RKO (cell line): ENCODE measurements at regions not wholly inside any gene's neighbourhood (a gene's known extent, or its start where the extent isn't known, plus 50 kb on each side); places are given as distances from the start of the nearest gene placed in this dataset.
"Not testable (repeated sequence)": the region's sequence is repeated elsewhere in the genome, so short reads cannot be mapped to it uniquely, and the experiment has no call there.

Experiments used
- DNase-seq: peaks from one replicate; pipeline ENCODE4 v3.0.0-alpha.2; 2016; ENCODE audit warnings: low spot score

DNA sequence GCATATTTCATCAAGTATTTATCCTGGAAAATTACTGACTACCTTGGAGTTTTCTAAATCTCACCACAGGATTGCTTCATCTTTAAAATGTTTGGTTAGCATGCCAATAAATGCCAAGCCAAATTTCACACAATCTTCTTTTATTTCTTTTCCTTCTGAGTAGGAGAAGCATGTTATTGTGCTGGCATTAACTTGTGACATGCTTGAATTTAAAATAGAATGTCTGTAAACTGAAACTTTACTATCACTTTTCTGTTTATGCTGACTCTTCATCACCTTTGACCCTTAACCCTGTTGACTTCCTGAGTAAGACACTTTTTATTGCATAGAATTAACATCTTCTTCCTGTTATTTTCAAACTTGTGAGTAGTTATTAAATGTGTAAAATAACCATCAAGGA, 56.2 kb upstream of the LRRTM4 start:
- DNase-seq = no peak

GRCh38 chr2:77579076-77579769, 57.0 kb upstream of the LRRTM4 start:
- no peak for DNase-seq

GRCh38 chr2:77588438-77588837, 66.3 kb upstream of the LRRTM4 start:
- DNase-seq = no peak

GRCh38 chr2:77590298-77590917, 68.2 kb upstream of the LRRTM4 start:
- no peak for DNase-seq

DNA sequence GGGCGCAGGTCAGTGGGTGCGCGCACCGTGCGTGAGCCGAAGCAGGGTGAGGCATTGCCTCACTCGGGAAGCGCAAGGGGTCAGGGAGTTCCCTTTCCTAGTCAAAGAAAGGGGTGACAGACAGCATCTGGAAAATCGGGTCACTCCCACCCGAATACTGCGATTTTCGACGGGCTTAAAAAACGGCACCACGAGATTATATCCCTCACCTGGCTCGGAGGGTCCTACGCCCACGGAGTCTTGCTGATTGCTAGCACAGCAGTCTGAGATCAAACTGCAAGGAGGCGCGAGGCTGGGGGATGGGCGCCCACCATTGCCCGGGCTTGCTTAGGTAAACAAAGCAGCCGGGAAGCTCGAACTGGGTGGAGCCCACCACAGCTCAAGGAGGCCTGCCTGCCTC, 70.8 kb upstream of the LRRTM4 start:
- not testable (repeated sequence) for DNase-seq

DNA sequence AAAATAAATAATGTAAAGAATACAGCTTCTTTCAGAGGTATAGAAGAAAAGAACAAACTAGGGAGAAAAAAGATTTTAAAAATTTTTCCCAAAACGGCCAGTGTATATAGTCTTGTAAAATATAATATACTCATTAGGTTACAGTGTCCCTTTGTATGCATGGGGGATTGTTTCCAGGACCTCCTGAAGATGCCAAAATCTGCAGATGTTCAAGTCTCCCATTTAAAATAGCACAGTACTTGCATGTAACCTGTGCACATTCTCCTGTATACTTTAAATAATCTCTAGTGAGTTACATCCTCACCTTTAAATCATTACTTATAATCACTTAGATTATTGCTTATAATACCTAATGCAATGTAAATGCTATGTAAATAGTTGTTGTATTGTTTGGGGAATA, 80.6 kb upstream of the LRRTM4 start:
- no peak for DNase-seq

DNA sequence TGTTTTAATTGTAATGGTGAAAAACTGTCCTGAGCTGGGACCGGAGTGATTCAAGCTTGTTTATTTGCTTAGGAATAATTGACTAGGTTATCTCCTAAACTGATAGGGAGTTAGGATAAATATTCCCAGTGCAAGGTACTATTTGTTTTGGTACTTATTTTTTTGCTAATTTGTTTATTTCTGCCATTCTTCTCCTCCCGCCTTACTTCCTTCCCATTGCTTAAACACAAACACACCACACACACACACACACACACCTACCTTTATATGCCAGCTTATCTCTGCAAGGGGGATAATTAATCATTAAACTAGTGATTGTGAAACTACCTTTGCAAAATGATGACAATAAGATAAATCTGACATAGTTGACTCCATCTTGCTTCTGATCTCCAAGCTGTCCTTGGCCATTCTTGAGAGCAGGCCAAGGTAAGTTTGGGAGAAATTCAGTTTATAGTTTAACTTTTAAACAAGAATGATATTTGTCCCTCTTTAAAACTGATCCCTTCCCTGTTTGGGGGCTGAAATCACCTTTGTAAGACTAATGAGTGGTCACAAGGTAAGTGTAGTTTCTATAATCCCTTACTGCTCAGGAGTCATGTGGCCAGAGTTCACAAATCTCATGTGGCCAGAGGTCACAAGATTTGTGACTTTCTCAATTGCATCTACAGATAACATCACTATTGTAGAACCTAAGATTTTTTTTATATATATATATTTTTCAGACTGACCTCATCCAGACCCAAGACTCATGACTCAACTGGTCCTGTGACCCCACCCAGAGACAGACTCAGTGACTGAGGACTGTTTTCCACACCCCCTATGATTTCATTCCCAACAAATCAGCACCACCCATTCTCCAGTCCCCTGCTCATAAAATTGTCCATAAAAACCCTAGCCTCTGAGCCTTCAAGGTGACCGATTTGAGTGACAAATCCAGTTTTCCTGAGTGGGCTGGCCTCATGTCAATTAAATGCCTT, 83.1 kb upstream of the LRRTM4 start:
- no peak for DNase-seq

DNA sequence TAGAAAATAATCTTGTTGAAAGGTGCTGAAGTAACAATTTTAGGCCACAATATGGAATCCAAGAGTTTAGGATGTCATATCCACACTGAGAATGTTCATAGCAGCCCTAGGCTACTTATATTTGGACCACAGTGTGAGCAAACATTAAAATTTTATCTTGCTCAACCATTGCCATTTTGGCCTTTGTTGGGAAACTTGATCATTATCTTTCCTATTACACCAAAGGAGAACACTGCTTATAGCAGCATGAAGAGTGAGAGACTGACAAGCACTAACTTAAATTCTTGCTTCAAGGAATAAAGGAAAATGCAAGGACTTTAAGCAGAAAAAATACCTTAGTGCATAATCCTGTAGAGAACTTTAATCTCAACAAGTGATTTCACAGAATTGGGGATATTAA, 86.3 kb upstream of the LRRTM4 start:
- DNase-seq = no peak

DNA sequence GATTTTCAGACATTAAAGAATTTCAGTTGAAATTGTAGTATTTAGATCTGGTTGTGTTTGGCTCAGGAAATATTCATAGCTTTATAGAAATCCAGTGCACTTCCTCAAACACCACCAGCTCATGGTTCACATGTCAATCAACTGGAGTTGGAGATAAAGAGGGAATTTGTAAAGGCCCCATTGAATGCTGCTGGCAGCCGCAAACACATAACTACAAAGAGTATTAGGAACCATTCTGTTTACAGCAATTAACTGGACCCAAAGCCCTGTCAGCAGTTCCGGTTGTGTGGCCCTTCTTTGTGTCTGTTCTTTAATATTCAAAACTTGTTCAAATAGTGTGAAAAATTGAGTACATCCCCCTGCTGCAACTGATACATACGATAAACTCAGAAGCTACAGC, 107.4 kb upstream of the LRRTM4 start:
- no peak for DNase-seq

DNA sequence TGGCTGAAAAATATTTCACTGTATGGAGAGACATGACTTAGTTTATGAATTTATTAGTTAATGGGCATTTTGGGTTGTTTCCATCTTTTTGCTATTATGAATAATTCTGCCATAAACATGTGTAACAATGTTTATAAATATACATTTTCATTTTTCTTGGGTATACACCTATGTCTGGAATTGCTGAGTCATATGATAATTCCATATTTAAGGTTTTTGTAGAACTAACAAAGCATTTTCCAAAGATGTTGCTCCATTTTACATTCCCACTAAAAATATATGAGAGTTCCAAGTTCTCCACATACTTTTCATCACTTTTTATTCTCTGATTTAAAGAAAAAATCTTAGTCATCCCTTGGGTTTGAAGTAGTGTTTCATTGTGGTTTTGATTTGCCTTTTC, 108.8 kb upstream of the LRRTM4 start:
- DNase-seq = no peak

- no peak for DNase-seq
These were observed 111.4 kb upstream of the LRRTM4 start for GRCh38 chr2:77633601-77634000.

- DNase-seq = no peak
These were observed 118.7 kb upstream of the LRRTM4 start for GRCh38 chr2:77640924-77641323.

DNA sequence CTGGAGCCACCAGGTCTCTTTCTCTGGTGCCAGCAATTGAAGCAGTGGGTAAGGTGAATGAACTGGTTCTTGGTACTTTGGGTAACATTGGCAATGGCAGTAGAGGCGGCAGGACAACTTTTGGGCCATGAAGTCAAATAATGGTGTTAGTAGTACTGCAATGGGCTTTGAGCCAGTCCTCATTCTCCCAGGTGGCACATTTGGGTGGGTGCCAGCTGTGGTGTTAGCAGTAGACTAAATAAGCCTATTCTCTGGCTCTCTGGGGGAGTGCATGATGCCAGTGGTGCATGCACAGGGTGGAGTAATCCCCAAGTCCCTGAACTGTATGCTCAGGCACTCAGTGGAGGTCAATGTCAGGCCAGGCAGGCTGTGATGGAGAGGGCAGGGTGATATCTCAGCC, 120.2 kb upstream of the LRRTM4 start:
- DNase-seq = no peak

GRCh38 chr2:77649856-77650255, 127.7 kb upstream of the LRRTM4 start:
- no peak for DNase-seq

GRCh38 chr2:77652499-77652898, 130.3 kb upstream of the LRRTM4 start:
- DNase-seq = no peak

DNA sequence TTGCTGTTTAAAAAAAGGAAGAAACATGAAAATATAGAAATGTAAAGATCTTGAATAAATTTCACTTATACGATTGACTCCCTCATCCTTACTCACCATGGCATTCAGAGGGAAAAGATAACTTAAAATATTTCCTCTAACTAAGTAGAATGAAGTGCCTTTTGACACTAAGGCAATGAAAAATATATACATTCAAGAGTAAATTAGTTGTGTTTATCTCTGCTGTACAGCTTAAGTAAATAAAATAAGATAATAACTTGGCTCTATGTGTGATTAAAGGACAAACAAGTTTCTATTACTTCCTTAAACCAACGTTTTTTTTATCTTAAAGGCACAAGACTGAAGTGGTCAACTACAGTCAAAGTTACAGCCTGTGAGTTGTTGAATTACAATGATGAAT, 142.3 kb upstream of the LRRTM4 start:
- no peak for DNase-seq

DNA sequence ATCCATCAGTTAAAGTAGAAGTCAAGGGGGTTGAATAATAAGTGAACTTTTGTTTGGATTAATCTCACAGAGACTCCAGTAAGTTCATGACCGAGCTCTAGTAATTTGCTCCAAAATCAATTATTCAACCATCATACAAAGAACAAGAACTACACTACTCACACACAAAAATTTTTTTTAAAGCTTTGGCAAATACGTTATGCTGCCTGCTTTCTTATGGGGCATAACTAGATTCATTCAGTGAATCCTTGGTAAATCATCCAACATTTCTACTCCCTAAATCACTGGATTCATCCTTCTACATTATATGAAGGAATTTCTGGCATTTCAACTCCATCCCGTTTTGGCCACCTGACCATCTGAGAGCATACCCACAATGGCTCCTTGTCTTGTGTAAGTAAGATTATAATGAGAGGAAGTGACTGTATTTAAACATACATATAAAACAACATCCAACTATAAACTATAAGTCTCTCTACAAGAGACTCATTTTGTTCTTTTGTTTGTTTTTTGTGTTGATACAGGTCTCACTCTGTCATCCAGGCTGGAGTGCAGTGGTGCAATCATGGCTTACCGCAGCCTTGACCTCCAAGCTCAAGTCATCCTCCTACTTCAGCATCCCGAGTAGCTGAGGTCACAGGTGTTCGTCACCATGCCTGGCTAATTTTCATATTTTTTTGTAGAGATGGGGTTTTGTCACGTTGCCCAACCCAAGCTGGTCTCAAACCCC, 144.2 kb upstream of the LRRTM4 start:
- DNase-seq = no peak

DNA sequence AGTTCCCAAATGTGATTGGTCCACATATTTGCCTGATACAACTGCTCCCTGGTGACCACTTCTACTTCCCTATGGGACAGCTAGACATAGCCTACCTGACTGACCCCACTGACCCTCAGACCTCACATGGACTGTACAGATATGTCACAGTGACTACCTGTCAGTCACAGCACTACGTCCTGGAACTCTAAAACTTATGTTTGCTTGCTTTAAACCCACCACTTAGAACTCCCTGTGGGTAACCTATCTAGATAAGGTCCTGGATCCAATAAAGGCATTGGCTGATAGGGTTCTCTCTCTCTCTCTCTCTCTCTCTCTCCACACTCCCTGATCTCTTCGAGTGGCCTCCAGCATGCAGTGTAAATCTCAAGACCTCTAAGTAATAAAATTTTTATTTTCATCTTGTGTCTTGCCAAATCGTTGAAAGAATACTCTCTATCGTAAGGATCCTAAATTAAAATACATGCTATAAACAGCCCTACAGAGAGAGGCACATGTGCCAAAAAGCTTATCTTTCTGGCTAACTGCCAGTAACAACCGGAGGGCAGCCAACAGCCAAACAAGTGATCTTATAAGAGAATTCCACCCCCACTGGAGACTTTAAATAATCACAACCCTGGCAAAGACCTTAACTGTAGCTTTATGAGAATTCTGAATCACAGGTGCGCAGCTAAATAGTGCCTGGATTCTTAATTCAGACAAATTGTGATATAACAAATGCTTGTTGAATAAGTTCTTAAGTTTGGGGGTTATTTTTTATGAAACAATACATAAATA, 162.6 kb upstream of the LRRTM4 start:
- DNase-seq = not testable (repeated sequence)

DNA sequence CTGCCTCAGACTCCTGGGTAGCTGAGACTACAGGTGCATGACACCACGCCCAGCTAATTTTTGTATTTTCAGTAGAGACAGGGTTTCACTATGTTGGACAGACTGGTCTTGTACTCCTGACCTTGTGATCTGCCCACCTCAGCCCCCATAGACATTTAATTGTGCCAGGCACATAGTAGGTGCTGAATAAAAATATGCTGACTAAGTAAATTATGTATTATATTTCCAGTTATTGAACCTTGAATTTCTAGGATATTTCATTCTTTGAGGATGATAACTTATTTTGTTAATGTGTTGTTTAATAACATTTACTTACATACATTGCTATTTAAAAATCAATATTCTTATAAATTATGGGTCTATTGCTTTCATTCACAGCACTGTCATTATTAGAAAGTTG, 190.4 kb upstream of the LRRTM4 start:
- no peak for DNase-seq

DNA sequence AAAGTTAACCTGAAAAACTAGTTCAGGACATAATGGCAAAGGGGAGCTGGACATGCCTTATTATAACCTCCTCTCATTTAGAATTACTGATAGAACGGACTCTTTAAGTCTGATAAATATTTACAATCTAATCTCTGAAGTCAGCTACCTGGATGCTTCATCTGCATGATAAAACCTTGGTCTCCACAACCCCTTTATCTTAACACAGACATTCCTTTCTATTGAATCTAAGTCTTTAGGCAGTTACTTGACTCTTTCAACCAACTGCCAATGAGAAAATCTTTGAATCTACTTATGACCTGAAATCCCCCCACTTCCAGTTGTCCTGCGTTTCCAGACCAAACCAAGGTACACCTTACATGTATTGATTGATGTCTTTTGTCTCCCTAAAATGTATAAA, 191.2 kb upstream of the LRRTM4 start:
- no peak for DNase-seq

DNA sequence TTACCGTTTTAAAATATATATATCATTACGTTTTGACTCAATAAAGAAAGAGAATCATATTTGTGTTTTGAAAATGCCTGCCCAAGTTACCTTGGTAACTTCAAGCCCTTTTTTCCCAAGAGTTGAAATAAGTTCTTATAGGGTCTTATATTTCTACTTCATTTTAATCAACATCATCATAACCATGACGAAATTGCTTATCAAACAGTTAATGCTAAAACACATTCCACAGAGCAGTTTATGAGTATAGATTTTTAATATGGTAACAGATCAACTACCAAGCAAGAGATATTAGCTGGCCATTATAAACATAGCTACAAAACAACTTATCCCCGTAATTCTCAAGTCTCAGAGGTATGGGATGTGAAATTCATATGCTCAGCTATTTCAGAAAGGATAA, 197.9 kb upstream of the LRRTM4 start:
- DNase-seq = no peak

- no peak for DNase-seq
These were observed 199.4 kb upstream of the LRRTM4 start for GRCh38 chr2:77721593-77721992.
